NCI-H1092 (cell line): ENCODE measurements at regions not wholly inside any gene's neighbourhood (a gene's known extent, or its start where the extent isn't known, plus 50 kb on each side); places are given as distances from the start of the nearest gene placed in this dataset.
"Not testable (repeated sequence)": the region's sequence is repeated elsewhere in the genome, so short reads cannot be mapped to it uniquely, and the experiment has no call there.

ENCODE experiments used
- DNase-seq: peaks from one replicate; lab custom pipeline; 2025; lab: John Stamatoyannopoulos, UW

DNA sequence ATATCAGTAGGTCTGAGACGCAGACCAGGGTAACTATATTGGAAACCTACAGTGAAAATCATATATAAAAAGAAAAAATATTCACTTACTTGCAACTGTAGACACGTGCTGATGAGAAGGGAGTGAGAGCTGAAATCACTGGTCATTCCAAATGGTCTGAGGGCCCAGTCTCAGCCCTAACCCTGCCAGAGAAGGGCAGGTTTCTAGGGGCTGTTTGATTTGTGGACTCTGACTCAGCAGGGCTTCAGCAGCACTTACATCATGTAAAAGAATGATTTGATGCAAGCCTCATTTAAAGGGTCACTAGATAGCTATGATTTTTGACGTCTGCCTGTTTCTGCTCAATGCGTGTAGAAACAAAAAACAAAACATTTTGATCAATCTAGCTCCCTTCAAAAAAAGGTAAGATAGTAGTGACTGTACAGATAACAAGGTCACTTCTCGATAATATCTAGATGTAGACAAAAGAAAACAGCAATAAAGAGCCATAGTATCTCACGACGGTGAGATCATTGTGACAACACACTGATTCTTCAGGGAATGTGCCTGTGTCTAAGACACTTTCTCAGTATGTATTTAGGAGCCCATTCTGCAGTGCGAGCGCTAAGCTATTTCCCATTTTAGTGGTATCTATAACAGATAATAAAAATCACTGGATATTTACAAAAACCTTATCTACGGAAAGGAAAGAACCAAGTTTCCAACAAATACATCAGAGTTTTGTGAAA, 307.2 kb downstream of the HIVEP2 start:
- no peak for DNase-seq

DNA sequence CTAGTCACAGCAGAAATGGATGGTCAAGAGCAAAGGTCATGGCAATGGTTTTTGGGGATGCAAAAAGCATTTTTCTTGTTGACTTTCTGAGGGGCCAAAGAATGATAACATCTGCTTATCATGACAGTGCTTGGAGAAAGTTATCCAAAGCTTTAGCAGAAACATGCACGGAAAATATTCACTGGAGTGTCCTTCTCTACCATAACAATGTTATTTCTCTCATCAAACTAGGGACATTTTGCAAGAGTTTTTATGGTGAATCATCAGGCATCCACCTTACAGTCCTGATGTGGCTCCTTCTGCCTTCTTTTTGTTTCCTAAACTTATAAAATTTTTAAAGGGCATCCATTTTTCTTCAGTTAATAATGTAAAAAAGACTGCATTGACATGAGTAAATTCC, 302.3 kb downstream of the HIVEP2 start:
- no peak for DNase-seq

DNA sequence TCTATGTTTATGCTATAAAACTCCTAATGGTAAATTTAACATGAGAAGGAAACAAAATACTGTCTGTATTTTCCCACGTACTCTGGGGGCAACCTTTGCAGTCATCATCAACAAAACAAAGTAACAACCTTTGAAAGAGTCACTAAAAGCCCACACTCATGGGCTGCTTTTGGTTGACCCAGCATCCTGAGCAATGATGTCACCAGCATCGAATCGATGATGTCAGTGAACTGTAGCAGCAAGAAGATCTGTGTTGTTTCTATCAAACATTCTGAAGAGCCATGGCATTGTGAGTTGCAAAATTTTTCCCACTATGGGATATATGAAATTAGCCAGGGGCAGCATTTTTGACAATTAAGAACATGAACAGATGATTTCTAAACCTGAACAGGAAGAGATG, 300.1 kb downstream of the HIVEP2 start:
- no peak for DNase-seq

DNA sequence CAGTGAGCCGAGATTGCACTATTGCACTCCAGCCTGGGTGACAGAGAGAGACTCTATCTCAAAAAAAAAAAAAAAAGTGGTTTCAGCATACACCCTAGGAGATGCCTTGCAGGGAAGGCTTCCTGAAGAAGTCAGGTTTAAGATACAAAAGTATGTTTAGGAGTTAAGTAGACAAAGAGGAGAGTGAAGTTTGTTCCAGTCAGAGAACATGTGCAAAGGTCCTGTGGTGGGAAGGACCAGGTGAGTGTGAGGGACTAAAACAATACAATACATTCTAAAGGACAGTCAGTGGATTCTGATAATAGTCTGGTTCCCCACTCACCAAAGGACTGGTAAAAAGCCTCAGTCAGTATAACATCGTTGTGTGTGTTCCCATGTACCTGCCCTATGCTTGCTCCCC, 299.3 kb downstream of the HIVEP2 start:
- DNase-seq = no peak

DNA sequence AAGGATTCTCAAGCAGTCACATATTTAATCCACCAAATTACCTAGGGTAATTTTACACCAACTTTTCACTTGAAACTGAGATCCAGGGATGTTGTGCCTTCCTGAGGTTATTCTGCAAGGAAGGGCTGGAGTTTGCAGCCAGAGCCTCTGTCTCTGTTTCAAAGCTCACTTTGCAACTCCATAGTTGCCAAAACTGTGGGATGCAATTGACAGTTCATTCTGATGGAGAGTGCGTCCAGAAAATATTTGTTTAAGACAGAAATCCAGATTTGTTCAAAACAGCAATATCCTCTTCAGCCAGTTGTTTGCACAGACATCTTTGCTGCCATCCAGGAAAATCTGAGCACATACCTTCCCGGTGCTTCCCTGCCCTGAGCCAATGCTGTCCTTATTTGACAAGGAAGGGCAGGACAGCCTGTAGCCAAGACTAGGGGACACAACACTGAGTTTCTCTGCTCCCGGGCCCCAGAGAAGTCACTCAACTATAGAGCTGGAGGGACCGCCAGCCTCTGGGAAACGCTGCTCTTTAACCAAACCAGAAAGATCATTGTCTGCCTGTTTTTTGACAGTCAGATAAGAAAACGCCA, 297.4 kb downstream of the HIVEP2 start:
- no peak for DNase-seq

DNA sequence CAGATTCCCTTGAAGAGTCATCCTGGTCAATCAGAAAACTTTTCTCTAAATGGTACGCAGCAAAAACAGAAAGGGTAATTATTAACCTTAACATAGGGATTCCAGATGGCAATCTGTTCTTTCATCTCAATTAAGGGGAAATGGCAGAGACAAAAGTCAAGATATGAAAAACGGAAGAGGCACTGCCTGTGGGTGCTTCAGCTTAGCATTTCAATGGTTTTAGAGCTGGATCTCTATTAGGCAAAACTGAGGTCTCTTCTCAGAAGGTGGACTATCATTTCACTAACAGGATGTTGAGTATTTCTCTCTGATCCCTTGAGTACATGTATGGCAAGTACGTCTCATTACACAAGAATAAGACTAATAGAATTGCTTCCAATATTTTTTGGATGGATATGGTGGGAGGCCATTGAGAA, 296.9 kb downstream of the HIVEP2 start:
- no peak for DNase-seq

DNA sequence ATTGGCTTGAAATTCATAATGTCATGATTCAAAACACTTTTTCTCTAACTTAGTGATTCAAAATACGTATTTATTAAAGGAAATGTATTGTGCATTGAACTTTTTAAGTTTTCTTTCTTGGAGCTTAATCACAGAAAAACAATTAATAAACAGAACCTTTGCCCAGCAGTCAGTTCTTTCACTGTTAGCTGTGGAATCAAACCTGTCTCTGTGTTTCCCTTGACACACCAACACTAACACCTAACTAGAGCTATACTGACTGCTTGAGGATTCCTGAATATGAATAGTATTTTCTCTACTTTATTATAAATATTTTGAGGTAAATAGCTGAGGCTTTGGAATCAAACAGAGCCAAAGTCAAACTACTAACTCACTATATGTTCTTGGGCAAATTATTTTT, 296.4 kb downstream of the HIVEP2 start:
- DNase-seq = no peak

DNA sequence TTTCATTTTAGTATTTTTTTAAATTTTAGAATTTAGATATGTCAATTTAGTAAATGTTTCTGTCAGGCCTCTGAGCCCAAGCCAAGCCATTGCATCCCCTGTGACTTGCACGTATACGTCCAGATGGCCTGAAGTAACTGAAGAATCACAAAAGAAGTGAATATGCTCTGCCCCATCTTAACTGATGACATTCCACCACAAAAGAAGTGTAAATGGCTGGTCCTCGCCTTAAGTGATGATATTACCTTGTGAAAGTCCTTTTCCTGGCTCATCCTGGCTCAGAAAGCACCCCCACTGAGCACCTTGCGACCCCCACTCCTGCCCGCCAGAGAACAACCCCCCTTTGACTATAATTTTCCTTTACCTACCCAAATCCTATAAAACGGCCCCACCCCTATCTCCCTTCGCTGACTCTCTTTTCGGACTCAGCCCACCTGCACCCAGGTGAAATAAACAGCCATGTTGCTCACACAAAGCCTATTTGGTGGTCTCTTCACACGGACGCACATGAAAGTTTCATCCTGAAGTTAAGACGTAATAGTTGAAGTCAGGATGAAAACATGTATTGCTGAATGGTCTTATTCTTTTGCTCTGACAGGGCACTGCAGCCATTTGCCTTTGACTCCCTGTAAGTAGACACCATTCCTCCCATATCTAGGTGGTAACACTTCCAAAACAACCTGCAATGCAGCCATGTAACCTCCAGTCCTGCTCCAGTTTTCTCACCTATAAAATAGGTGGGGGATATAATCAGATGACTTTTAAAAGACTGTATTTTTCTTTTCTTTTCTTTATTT, 295.3 kb downstream of the HIVEP2 start:
- not testable (repeated sequence) for DNase-seq

DNA sequence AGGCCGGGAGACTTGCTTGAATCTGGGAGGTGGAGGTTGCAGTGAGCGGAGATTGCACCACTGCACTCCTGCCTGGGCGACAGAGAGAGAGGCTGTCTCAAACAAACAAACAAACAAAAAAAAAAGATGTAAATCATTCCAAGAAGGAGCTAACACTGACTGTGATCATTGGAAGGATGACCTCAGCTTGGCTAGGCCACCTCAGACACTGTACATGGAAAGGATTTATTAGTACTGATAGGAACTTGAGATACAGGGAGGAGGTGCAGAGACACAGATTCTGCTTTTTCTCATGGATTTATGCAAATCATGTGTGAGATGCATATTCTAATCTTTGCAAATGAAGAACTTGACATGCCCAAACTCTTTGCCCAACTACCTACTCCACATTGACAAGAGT, 293.6 kb downstream of the HIVEP2 start:
- DNase-seq = no peak

DNA sequence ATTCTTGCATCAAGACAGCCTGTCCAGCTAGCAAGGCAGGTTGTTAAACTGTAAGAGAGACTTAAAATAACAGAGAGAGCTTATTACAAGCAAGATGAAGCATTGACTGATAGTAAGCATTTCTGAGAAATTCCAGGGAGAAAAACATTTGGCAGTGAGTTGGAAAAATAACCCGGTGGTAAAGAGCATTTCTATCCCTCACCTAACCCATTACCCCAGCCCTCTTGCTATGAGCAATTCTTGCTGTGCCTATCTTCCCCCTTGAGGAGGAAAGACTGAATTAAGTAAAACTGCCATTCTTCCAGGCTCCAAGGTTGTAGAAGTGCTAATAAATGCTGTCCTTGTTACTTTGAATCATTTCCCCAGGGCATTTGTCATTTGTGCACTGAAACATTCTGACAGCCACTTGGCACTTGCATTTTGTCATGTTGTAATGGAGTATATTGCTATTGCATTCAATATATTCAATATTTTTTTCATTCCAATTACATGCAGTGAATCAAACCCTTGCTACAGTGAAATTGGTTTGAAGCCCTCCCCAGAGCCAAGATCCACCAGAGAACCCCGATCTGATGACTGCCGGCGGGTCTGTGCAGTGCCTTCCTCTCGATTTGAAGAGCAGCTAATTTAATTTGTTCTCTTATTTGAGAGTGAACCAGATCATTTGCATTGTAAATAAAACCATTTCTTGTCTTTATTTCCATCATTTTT, 291.1 kb downstream of the HIVEP2 start:
- no peak for DNase-seq

DNA sequence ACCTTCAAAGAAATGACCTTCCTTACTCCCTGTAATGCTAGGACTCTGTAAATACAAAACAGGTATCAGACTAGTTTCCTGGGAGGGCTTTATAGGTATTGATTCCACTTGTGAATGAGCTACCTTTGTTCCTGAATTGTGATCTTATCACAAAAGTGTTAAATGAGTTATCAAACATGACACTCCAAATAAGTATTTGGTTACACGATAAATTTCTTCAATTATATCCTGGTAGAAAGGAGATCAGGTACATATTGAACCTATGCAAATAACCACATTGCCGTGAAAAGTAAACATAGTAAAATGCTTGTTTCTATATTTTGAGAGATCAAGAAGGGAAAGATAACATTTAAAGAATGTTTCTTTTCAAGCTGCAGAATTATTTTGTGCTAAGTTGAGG, 285.3 kb downstream of the HIVEP2 start:
- no peak for DNase-seq

DNA sequence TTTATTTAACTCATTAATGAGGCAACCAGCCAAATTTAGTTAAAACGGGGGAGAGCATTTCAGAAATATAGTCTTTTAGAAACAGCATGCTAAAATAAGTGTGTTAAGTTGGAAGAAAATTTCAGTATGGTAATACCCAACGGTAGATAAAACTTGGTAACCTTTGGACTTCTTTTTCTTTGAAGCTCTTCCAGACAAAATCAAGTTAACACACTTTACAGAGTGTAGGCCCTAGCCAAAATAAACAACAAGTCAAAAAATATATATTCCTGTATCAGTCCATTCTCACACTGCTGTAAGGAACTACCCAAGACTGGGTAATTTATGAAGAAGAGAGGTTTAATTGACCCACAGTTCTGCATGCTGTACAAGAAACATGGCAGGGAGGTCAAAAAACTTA, 279.6 kb downstream of the HIVEP2 start:
- DNase-seq = no peak

DNA sequence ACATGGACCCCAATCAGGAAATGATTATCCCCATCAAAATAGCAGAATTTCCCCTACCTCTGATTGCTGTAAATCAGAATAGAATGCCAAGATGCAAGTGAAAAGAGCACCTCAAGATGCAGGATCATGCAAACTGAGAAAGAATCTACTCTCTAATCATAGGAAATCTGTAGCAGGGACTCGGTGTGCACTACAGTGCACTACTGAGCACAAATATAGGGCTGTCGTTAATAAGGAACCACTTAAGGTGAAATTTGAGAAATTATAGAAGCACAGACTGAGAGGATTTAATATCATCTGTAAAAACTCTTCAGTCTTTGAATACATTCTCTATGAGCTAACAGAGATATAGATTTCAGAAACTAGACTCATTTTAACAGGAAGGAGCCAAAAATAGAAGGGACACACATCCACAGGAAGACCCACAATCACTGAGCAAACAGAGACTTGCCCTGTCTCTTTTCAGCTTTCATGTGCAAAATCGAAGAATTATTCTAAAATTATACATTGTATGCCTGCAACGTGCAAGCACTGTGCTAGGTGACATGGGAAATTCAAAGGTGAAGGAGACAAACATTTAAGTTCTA, 278.3 kb downstream of the HIVEP2 start:
- no peak for DNase-seq

DNA sequence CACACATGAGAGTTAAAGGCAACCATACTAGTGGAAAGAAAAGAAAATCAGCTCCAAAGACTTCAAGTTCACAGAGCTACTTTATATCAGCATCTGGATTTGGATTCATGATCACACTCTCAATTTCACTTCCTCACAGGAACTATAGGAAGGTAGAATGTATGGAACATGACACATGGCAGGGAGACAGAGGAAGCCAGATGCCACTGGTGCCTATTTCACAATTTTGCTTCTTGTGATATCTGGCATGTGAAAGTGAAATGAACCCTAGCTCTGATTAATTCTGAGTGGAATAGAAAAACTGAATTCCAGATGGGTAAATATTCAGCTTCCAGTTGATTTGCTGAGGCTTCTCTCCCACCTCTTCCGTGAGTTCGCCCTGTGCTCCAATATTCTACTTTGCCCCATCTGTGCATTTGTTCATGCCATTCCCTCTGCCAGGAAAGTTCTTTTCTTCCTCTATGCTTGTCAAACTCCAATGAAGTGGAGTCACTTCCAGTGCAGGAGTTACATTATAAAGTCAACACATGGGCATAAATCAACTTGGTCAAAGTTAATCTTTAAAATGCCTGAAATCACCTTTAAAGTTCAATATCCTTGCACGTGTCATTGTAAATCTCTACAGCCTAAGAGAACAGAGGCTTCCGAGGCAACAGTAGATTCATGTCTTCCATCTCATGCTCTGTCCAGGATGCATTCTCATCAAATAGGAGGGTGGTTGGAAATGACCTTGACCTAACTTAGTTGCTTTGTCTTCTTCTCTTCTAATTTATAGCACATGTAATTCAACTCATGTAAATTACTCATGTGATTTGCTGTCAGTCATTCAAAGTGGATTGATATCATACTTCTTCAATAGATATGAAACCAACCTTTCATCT, 275.3 kb downstream of the HIVEP2 start:
- no peak for DNase-seq

DNA sequence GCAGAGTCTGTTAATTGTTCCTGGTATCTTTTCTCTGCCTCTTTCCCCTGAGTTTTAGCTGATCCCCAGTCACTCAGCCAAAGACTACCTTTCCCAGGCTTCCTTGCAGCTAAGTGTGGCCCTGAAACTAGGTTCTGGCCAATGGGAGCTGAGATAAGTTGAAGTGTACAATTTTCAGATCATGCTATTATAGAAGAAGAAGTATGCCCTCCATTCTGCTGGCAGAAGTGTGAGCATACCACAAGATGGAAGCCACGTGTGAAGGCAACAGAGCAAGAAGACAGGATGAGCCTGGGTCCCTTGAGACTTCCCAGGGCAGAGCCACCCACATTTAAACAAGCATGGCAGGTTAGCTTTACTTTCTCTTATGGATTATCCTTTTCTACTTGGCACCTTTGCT, 273.2 kb downstream of the HIVEP2 start:
- no peak for DNase-seq

DNA sequence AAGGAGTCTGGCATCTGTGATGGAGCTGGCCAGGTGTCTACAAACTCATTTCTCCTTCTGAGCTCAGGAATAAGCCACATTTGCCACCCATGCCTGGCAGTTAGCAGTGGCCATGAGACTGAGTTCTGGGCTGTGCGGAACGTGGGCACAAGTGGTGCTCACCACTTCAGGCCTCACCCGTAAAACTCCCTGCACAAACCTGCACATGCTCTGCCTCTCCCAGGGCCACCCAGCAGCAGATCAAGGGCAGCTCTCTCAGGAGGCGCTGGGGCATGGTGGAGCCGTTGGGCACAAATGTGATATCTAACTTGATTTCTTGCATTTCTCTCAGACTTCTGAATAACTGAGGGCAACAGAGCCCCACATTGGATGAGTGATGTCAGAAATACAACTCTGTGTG, 269.5 kb downstream of the HIVEP2 start:
- no peak for DNase-seq

DNA sequence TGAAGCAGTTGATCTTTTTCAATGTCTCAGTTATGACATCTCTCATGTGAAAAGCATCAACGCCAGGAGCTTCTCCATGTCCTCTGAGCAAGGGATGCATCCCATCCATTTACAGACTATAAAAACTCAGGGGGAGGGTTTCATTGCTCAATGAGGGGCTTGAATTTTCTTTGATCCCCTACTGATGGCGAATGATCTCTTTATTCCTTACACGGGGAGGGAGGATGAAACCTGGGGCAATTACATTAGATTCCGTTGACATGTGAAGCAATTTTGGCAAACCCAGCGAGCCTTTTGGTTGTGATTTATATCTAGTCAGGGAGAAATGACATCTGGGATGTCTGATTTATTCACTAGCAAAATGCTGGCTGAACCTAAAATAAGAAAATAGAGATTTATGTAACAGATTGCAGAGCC, 268.9 kb downstream of the HIVEP2 start:
- DNase-seq = no peak

DNA sequence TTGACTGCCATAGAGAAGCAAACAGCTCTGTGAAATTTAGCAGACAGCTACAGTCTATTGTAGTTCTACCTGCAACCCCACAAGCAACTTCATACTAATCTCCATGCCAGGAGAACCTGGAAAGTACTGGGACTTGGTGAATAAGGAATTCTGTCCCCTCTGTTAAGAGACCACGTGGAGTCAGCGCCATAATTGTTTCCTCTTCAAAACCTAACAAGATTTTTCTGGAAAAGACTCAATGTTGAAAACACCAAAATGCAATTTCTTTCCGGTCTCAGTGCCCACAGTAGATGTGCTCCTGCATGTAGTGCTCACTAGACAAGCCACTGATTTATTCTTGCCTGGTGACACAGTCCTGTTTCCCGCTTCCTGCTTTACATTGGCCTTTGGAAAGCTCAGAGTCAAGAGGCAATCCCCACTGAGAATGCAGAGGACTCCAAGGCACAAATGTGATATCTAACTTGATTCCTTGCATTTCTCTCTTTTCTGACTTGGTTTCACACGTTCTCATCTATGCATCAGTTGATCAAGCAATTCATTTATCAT, 268.3 kb downstream of the HIVEP2 start:
- no peak for DNase-seq

DNA sequence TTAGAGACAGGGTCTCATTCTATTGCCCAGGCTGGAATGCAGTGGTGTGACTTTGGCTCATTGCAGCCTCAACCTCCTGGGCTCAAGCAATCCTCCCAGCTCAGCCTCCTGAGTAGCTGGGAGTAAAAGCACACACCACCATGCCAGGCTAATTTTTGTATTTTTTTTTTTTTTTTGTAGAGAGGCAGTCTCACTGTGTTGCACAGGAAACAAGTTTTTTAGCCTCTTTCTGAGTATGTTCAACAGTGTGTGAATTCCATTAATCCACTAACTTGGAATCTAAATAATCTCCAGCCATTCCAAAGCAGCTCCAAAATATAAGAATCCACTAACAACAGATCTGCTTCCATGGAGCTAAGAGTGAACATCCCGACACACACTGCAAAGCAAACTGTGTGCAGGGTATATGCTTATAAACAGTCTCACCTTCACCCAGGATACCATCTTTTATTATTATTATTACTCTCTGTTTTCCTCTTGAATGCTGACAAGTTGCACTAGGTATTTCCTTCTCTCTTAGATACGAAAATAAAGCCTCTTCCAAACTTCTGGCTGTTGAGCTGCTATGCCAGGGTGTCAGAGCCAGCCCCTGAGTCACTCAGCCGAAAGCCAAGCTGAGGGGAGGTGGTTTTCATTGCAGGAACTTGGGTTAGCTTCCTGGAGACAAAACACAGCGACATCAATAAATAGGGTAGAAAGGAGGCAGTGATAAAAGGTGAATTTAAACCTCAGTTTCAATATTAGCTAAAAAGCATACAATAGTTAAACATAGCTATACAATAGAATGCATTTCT, 264.9 kb downstream of the HIVEP2 start:
- DNase-seq = no peak

DNA sequence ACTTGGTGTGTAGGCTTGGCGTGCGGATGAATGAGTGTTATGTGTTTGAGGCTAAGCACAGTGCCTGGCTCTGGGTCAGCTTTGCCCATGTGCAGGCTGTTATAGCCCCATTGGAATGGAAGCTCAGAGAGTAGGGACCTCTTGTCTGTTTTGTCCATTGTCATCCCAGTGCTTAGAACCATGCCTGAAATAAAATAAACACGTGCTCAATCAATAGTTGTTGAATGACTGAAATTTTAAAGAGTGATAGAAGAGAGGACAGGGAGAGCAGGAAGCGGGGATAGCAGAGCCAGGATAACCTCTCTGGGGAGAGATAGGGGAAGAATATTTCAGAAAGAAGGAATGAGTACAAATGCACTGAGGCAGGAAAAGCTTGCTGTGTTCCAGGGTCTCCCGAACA, 263.9 kb downstream of the HIVEP2 start:
- DNase-seq = no peak
